LNCAP (cell line): ENCODE measurements at regions not wholly inside any gene's neighbourhood (a gene's known extent, or its start where the extent isn't known, plus 50 kb on each side); places are given as distances from the start of the nearest gene placed in this dataset.

ENCODE experiments used
- CTCF ChIP-seq: fragments of 450-650 bp; IDR thresholded peaks from 2 replicates; pipeline ENCODE4 v1.5.1; 2017; ENCODE audit warnings: mild to moderate bottlenecking

GRCh38 chr11:95659088-95659487, 130.5 kb downstream of the FAM76B start:
- no peak for TF ChIP-seq CTCF

- no peak for TF ChIP-seq CTCF
Observed at GRCh38 chr11:95655536-95655935, 134.0 kb downstream of the FAM76B start.

GRCh38 chr11:95653680-95654079, 135.9 kb downstream of the FAM76B start:
- no peak for TF ChIP-seq CTCF

GRCh38 chr11:95653099-95653498, 136.5 kb downstream of the FAM76B start:
- TF ChIP-seq CTCF, result no peak

- no peak for TF ChIP-seq CTCF
Observed at GRCh38 chr11:95652002-95652472, 137.5 kb downstream of the FAM76B start.

- no peak for TF ChIP-seq CTCF
Observed at GRCh38 chr11:95650276-95650675, 139.3 kb downstream of the FAM76B start.

- no peak for TF ChIP-seq CTCF
Observed at GRCh38 chr11:95647871-95648270, 141.7 kb downstream of the FAM76B start.

GRCh38 chr11:95647355-95647754, 142.2 kb downstream of the FAM76B start:
- TF ChIP-seq CTCF, result no peak
